Right ventricle myocardium superior (tissue), 1 donor: ENCODE measurements at regions not wholly inside any gene's neighbourhood (a gene's known extent, or its start where the extent isn't known, plus 50 kb on each side); places are given as distances from the start of the nearest gene placed in this dataset.
"Not testable (repeated sequence)": the region's sequence is repeated elsewhere in the genome, so short reads cannot be mapped to it uniquely, and the experiment has no call there.

Experiments
- ATAC-seq: fragments of 200-7000 bp; cut with Tn5 transposase; one replicate; pipeline ENCODE4 v1.9.1; 2020; ENCODE audit warnings: mild to moderate bottlenecking; ENCODE audit not compliant: poor library complexity
- DNase-seq: peaks from one replicate; pipeline ENCODE4 v3.0.0-alpha.2; 2020
- intact Hi-C: fragments of 100-400 bp; cut with DNase I; formaldehyde crosslinking; loops from one replicate; pipeline ENCODE4 v1.11.2; 2022
- donor health status: DM: no; HTN: yes; CAD: no; lungs with severe emphysema.

DNA sequence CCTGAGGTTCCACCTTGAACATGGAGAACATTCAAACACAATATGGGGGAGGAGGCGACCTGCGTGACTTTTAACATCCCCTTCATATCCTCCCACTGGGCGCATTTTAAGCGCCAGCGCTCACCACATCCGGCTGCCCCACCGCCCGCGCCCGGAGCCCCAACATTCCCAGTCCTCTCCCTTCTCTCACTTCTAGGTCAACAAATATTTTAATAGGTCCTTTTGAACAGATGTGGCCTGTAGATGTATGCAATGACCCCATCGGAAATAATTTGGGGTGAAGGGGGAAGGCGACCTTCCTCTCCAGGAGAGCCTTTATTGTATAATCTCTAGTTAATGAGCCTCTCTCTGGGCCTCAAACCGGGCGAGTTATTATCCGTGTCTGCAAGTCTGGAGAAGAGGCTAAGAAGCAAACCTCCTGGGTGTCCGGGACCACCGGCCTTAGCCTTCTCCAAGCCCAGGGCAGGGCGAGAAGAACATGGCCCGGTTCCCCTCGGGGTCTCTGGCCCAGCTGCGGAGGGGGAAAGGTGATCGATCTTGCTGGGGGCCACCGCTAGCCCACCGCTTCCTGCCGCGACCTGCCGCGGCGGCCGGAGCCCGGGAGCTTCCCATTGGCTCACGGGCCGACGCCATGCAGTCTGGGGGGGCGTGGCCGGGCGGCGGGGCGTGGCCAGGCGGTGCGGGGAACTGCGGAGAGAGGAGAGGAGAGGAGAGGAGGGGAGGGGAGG, 83.2 kb upstream of the HMGA2 start:
- intact Hi-C loops, result no loop called here
- ATAC-seq (peak; percentile 99), DNase-seq (peak; percentile 87)

DNA sequence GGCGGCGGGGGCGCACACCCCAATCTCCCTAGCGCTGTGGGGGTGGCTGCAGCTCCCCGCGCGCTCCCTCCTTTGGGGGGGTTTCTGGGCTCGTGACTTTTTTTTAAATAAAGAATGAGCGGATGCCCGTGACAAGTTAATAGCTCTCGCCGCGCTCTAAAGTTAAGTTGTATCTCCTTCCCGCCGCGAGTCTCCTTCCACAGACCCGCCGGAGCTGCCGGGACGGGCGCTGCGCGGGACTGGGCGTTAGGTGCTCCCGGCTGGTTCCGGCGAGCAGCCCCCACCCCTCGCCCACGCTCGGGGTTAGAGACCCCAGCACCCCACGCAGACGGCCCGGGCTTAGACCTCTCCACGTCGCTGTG, 82.6 kb upstream of the HMGA2 start:
- DNase-seq (no peak), ATAC-seq (peak; percentile 52)
- intact Hi-C loops, result no loop called here

DNA sequence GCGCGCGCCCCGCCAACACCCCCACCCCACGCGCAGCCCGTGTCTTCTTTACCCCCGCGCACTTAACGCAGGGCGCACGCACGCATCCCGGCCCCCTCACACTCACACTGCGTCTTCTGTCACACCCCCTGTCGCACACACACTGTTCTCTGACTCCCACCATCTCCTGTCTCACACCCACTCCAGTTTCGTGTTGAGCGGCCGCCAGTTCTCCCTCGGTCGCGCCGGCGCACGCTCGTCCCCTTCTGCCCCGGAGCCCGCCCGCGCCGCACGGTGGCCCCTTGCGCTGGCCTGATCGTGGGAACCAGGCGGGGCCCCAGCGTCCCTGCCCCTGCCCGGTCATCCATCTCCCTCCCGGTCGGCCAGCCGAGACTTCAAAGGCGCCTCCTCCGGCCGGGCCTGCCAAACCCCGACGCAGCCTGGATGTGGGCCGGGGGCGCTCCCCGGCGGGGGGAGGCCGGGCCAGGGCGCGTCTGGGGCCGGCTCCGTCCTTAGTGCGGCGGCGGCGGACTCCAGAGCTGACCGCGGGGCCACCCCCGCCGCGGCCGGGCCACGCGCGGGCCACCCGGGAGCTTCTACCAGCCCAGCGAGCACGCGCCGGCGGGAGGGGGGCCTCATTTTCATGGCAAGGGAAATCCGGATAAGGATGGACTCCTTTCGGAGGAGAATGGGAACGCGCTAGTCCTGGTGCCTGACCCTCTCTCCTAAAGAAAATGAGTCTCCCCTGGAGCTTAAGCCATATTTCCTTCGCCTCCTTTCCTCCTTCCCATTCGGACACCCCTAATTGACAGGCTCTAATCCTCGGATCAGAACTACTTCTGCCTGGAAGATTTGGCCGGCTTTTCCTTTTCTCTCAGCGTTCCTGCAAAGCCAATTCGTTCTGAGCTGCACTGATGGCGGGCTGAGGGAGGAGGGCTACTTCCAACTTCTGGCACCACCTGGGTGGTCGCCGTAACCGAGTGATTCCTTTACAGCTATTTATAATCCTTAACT, 82.0 kb upstream of the HMGA2 start:
- DNase-seq (no peak), ATAC-seq (peak; percentile 77)
- intact Hi-C loops, result no loop called here

DNA sequence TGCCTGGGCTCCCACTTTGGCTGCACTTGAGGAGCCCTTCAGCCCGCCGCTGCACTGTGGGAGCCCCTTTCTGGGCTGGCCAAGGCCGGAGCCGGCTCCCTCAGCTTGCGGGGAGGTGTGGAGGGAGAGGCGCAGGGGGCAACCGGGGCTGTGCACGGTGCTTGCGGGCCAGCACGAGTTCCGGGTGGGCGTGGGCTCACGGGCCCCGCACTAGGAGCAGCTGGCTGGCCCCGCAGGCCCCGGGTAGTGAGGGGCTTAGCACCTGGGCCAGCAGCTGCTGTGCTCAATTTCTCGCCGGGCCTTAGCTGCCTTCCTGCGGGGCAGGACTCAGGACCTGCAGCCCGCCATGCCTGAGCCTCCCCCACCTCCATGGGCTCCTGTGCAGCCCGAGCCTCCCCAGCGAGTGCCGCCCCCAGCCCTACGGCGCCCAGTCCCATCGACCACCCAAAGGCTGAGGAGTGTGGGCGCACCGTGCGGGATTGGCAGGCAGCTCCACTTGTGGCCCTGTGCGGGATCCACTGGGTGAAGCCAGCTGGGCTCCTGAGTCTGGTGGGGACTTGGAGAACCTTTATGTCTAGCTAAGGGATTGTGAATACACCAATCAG, 79.9 kb upstream of the HMGA2 start:
- ATAC-seq, DNase-seq: not testable (repeated sequence)

DNA sequence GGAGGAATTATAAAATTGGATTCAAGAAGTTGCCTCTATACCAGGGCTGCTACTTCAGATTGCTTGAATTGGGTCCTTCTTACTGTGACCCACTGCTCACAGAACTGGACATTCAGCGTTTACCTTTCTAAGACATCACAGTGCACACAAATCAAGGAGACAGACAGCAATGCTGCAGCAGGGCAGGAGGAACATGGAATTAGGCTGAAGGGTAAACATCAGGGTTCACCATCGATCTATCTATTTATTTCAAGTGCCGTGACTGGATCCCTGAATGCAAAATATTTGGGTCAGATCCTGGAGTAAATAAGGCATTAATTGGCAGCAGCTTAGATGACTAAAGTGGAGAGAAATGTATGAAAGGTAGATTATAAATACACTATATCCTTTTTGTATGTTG, 76.9 kb upstream of the HMGA2 start:
- no peak for DNase-seq
- intact Hi-C loops, result no loop called here
- ATAC-seq, result no peak

More for the DNA sequence above, 79.9 kb upstream of the HMGA2 start:
- intact Hi-C loops, result not testable (repeated sequence)

DNA sequence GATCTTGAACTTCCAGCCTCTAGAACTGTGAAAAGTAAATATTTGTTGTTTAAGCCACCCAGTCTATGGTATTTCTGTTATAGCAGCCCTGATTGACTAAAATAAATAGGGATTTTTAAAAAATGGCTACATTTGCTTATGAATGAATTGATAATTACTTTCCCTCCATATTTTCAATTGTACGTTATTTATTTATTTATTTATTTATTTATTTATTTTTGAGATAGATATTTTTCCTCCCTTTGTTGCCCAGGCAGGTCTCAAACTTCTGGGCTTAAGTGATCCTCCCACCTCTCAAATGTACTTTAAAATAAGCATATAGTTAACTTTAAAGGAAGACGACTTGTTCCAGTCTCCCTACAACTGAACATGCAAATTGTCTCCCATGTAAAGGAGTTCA, 76.0 kb upstream of the HMGA2 start:
- intact Hi-C loops, result no loop called here
- DNase-seq (no peak), ATAC-seq (no peak)

DNA sequence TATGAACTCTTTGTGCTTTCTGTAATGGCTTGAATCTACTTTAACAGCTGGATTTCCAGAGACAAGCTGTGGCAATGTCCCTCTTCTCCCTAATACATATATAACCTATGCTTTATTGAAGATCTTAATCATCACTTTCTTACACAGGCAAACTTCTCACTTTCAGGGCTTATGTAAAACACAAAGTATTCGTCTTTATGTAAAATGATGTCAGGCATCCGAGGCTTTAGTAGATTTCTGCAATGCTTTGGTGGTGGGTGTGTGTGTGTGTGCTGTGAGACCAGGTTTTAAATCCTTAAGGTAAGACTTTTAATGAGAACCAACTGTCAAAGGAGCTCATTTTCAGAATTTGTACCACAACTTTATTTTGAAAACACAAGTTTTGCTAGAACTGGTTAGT, 70.0 kb upstream of the HMGA2 start:
- DNase-seq (no peak), ATAC-seq (no peak)
- intact Hi-C loops, result no loop called here

DNA sequence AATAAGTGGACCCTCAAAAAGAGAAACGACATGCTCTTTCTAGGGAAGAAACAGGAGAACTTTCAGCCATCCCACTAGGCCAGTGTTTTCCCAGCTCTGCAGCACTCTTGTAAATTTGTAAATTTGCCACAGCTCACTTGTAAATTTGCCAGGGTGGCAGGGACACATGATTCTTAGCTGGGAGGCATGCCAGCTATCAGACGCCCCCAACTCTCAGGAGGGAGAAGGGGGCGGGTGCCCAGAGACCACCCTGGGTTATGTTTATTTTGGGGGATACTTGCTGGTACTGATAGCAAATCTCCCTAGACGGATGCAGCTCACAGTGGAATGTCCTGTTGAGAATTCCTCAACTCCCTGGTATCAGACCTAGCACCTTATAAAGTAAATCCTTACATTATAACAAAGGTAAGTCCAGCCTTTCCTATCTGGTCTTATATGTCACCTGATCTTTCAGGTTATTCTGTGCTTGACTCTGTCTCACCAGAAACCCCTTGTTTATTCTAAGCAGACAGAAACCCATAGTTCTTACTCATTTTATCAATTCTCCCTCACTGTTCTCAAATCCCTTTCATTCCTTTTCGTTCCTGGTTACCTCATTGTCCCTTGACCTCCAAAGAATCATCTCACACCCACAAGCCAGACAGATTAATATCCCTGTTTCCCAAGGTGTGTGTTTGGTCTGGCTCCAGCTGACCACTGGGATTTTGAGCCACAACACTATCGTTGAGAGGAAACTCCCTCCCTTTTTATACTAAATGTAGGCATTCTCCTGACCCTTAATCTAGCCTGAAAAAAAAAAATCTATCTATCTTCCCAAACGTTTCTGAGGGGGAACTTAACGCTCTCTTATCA, 69.3 kb upstream of the HMGA2 start:
- intact Hi-C loops, result no loop called here
- DNase-seq (no peak), ATAC-seq (no peak)

DNA sequence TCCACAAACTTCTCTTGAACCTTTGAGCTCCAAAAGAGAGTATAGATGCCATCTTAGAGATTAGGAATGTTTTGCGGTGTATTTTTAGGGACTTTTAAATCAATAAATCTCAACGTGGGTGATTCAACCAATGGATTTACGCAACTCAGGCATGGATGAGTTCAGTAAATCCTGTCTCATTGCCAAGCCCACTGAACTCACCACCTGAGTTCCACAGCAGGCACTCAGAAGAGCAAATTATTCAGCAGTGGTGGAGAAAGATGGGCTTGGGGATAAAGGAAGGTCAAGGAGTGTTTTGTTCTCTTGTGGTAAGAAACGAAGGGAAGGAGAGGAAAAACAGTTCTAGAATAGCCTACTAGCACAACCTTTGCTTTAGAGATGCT, 68.7 kb upstream of the HMGA2 start:
- intact Hi-C loops, result no loop called here
- ATAC-seq, result no peak
- no peak for DNase-seq

DNA sequence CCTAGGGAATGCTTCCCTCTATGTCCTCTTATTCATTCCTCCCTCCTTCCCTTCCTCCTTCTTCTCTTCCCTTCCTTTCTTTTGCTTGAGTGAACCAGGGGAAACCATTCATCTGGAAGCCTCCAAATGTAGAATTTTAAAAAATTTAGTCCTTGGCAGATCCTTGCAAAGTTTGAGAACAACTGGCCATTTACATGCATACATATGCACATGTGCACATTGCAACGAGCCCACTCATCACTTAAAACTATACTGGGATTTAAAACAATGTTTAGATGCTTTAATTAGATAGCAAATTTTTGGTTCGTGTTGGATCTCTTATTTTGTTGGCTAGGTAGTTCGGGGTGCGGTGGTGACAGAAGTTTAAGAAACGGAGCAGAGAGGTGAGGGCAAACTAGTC, 68.0 kb upstream of the HMGA2 start:
- intact Hi-C loops, result no loop called here
- ATAC-seq (no peak), DNase-seq (no peak)

DNA sequence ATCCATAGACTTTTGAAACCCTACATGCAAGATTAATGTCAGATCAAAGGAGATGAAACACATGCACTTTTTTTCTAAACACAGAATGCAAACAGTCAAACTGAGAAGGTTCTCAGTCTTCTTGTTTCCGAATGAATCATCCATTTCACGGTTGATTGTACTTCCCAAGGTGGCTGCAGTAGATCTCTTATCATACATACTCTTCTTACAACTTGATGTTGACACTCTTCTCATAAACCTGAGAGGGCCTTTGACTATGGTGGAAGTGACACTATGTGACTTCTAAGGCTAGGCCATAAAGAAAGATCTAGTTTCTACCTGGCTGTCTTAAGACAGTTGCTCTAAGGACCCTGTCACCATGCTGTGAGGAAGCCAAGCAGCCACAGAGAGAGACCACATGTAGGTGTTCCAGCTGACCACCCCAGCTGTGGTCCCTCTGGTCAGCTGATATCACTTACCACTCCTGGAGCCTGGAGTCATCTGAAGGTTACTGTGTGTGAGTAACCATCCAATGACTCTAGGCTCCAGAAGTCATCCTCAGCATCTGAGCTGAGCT, 67.2 kb upstream of the HMGA2 start:
- no peak for ATAC-seq
- DNase-seq, result no peak
- intact Hi-C loops, result no loop called here

DNA sequence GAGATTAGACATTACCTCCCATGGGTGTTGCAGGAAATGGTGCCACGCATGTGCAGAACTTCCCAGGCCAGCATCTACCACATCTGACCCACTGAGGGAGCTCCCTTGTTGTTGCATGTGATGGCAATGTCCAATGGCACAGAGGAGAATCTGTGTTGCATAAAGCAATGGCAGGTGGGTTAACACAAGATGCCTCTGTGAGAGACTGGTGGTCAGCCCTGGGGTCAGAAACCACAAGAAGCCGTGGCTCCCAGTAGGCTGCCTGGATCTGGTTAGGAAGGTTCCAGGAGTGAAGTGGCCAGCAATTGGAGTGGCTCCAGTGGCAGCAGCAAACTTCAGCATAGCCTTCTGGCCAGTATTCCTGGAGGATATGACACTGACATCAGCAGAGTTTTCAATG, 65.9 kb upstream of the HMGA2 start:
- DNase-seq (no peak), ATAC-seq (no peak)
- intact Hi-C loops, result no loop called here

DNA sequence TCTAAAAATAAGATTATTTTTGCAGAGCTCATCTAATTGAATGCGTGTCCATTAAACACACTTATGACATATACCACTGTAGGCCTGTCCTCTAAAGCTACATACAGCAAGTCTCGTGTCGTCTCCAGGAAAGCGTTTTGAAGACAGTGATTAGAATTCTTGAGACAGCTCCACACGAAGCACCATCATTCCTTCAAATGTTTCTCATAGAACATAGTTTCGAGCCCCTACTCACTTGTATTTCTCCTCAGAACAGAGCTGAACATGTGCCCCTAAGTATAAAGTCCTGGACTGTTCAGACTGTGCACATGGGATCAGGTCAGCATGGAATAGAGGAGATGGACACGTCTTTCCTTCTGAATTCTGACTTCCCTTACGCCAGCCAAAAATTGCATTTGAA, 64.5 kb upstream of the HMGA2 start:
- no peak for ATAC-seq
- intact Hi-C loops, result no loop called here
- no peak for DNase-seq

DNA sequence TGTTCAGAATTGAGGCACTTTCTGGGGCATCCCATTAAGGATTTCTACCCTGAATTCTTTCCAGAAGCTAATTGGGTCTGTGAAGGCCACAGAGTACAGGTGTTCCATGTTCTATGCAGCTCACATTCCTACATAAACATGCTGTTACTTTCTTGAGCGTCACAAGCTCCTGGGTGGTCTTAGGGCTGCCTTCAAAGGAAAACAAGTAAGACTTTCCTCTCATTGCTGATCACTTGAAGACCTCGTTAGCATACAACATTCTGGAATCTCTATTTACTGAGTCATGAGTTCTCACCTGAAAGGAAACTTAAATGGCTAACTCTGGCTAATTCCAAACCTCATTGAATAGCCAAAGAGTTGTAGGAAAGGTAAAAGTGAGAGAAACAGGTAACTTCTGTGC, 63.0 kb upstream of the HMGA2 start:
- ATAC-seq (no peak), DNase-seq (no peak)
- intact Hi-C loops, result no loop called here

DNA sequence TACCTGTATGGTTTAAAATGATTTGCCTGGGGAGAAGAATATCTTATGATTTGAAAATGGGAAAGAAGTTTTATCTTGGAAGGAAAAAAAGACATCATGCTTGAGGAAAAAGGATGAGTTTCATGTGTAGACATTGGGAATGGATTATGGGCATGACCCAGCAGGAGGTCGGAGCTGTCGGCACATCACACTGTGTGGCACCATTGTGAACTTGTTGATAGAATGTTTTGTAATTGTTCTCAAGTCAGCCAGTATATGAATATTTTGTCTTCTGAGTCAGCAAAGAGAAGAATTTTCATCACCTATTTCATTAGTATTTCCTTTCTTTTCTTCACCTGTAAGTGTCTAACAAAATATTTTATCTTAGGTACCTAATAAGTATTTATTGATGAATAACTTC, 60.0 kb upstream of the HMGA2 start:
- no peak for ATAC-seq
- DNase-seq, result no peak
- intact Hi-C loops, result no loop called here

DNA sequence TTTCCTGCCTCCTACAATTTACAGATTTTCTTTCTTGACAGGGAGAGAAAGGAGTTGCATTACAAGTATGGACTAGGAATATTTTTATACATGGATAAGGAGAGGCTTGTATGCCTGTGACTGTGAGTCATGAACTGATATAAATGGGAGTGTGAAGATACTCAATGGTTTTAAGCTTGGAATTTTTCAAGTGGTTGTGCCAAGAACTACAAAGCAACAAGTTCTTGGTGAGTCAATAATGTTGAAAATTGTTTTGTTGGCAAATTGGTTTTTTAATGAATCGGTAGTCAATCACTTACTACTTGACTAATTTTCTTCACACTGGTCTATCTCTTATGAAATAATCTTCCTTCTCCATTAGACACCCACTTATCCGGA, 58.9 kb upstream of the HMGA2 start:
- no peak for DNase-seq
- intact Hi-C loops, result no loop called here
- no peak for ATAC-seq

DNA sequence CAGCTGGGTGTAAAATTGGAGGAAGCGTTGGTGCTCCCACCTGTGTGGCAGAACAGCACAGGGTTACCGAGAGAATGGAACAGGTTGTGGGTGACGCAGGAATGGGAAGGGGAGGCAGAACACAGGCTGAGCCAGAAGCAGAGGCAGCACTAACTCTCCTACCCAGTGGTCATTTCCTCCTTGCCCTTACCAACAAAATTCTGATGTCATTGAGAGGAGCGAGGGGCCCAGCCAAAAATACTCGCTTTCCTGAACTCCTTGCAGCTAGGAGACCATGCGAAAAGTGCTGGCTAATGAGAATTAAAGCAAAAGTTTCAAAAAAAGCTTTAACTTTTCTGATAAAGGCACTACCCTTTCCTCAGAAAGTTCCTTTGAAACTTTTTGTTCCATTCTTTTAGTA, 54.4 kb upstream of the HMGA2 start:
- DNase-seq (no peak), ATAC-seq (no peak)
- intact Hi-C loops, result no loop called here
